Brain pericyte (primary cell): ENCODE measurements at regions not wholly inside any gene's neighbourhood (a gene's known extent, or its start where the extent isn't known, plus 50 kb on each side); places are given as distances from the start of the nearest gene placed in this dataset.
"Not testable (repeated sequence)": the region's sequence is repeated elsewhere in the genome, so short reads cannot be mapped to it uniquely, and the experiment has no call there.

ENCODE experiments used
- DNase-seq: peaks from one replicate; pipeline ENCODE4 v3.0.0-alpha.2; 2012; ENCODE audit warnings: low read depth, low spot score

- no peak for DNase-seq
Measured at GRCh38 chr6:15839969-15840541, 177.2 kb upstream of the DTNBP1 start.

- no peak for DNase-seq
Measured at GRCh38 chr6:15837205-15837604, 174.4 kb upstream of the DTNBP1 start.

- DNase-seq = no peak
Measured at GRCh38 chr6:15832841-15833240, 170.0 kb upstream of the DTNBP1 start.

- DNase-seq = no peak
Measured at GRCh38 chr6:15829156-15829555, 166.3 kb upstream of the DTNBP1 start.

- no peak for DNase-seq
Measured at GRCh38 chr6:15827496-15828255, 164.8 kb upstream of the DTNBP1 start.

- no peak for DNase-seq
Measured at GRCh38 chr6:15826814-15827318, 164.0 kb upstream of the DTNBP1 start.

- DNase-seq = no peak
Measured at GRCh38 chr6:15825332-15825930, 162.6 kb upstream of the DTNBP1 start.

- DNase-seq = no peak
Measured at GRCh38 chr6:15824811-15825210, 162.0 kb upstream of the DTNBP1 start.

- no peak for DNase-seq
Measured at GRCh38 chr6:15823838-15824414, 161.1 kb upstream of the DTNBP1 start.

- DNase-seq = no peak
Measured at GRCh38 chr6:15822835-15823234, 160.0 kb upstream of the DTNBP1 start.

GRCh38 chr6:15819841-15820240, 157.0 kb upstream of the DTNBP1 start:
- DNase-seq = no peak

- DNase-seq = no peak
Measured at GRCh38 chr6:15819226-15819625, 156.4 kb upstream of the DTNBP1 start.

- DNase-seq = no peak
Measured at GRCh38 chr6:15818491-15818890, 155.7 kb upstream of the DTNBP1 start.

- no peak for DNase-seq
Measured at GRCh38 chr6:15818044-15818443, 155.2 kb upstream of the DTNBP1 start.

GRCh38 chr6:15817100-15817499, 154.3 kb upstream of the DTNBP1 start:
- DNase-seq = no peak

GRCh38 chr6:15816661-15817060, 153.8 kb upstream of the DTNBP1 start:
- DNase-seq = no peak

- DNase-seq = not testable (repeated sequence)
Measured at GRCh38 chr6:15813698-15814097, 150.9 kb upstream of the DTNBP1 start.

- no peak for DNase-seq
Measured at GRCh38 chr6:15811107-15811506, 148.3 kb upstream of the DTNBP1 start.

- DNase-seq = no peak
Measured at GRCh38 chr6:15810618-15811017, 147.8 kb upstream of the DTNBP1 start.

GRCh38 chr6:15809367-15809766, 146.5 kb upstream of the DTNBP1 start:
- no peak for DNase-seq

- no peak for DNase-seq
Measured at GRCh38 chr6:15804164-15805154, 141.6 kb upstream of the DTNBP1 start.
